H9 (cell line): ENCODE measurements at regions not wholly inside any gene's neighbourhood (a gene's known extent, or its start where the extent isn't known, plus 50 kb on each side); places are given as distances from the start of the nearest gene placed in this dataset.

Experiments
- DNase-seq: peaks from one replicate; pipeline ENCODE4 v3.0.0-alpha.2; 2017
- H2AFZ ChIP-seq: one replicate; pipeline ENCODE4 v1.6.1; 2013; ENCODE audit warnings: mild to moderate bottlenecking, low read length, control low read depth, moderate library complexity
- H2AK5ac ChIP-seq: 2 replicates; pipeline ENCODE4 v1.6.1; 2013; ENCODE audit warnings: low read length, control low read depth, mixed read lengths; ENCODE audit not compliant: insufficient read length
- H2BK120ac ChIP-seq: one replicate; pipeline ENCODE4 v1.6.1; 2013; ENCODE audit warnings: low read depth, mild to moderate bottlenecking, low read length, control low read depth, inconsistent platforms; ENCODE audit not compliant: poor library complexity, severe bottlenecking
- H2BK12ac ChIP-seq: 2 replicates; pipeline ENCODE4 v1.6.1; 2013; ENCODE audit warnings: low read length, control low read depth, mixed read lengths, low read depth; ENCODE audit not compliant: insufficient read length
- H2BK15ac ChIP-seq: 2 replicates; pipeline ENCODE4 v1.6.1; 2013; ENCODE audit warnings: low read depth, low read length, control low read depth
- H2BK20ac ChIP-seq: one replicate; pipeline ENCODE4 v1.6.1; 2013; ENCODE audit warnings: low read depth, mild to moderate bottlenecking, low read length, control low read depth, inconsistent platforms; ENCODE audit not compliant: poor library complexity, severe bottlenecking
- H2BK5ac ChIP-seq: 2 replicates; pipeline ENCODE4 v1.6.1; 2013; ENCODE audit warnings: low read length, control low read depth, mixed read lengths; ENCODE audit not compliant: insufficient read length
- H3K14ac ChIP-seq: 2 replicates; pipeline ENCODE4 v1.6.1; 2013; ENCODE audit warnings: low read length, control low read depth; ENCODE audit not compliant: insufficient read depth
- H3K18ac ChIP-seq: 2 replicates; pipeline ENCODE4 v1.6.1; 2013; ENCODE audit warnings: low read depth, mild to moderate bottlenecking, mixed read lengths, low read length, control low read depth; ENCODE audit not compliant: insufficient read length
- H3K23ac ChIP-seq: 2 replicates; pipeline ENCODE4 v1.6.1; 2013; ENCODE audit warnings: low read length, control low read depth, mixed read lengths, low read depth; ENCODE audit not compliant: insufficient read length
- H3K23me2 ChIP-seq: 2 replicates; pipeline ENCODE4 v1.6.1; 2013; ENCODE audit warnings: low read depth, mild to moderate bottlenecking, mixed read lengths, low read length, control low read depth; ENCODE audit not compliant: insufficient read length, poor library complexity, severe bottlenecking
- H3K27ac ChIP-seq: 2 replicates; pipeline ENCODE4 v1.5.1; 2013; ENCODE audit warnings: low read length, control low read depth, mixed read lengths, low read depth; ENCODE audit not compliant: insufficient read length
- H3K27me3 ChIP-seq: 2 replicates; pipeline ENCODE4 v1.6.1; 2013; ENCODE audit warnings: low read length, control low read depth, inconsistent platforms; ENCODE audit not compliant: insufficient read depth
- H3K4ac ChIP-seq: 2 replicates; pipeline ENCODE4 v1.6.1; 2013; ENCODE audit warnings: low read depth, mild to moderate bottlenecking, control low read depth, inconsistent platforms, low read length, moderate library complexity
- H3K4me1 ChIP-seq: 2 replicates; pipeline ENCODE4 v1.6.1; 2013; ENCODE audit warnings: low read length, control low read depth, inconsistent platforms; ENCODE audit not compliant: insufficient read depth
- H3K4me2 ChIP-seq: 2 replicates; pipeline ENCODE4 v1.6.1; 2013; ENCODE audit warnings: low read length, control low read depth, mixed read lengths; ENCODE audit not compliant: insufficient read length, insufficient read depth
- H3K56ac ChIP-seq: 2 replicates; pipeline ENCODE4 v1.6.1; 2013; ENCODE audit warnings: low read depth, mild to moderate bottlenecking, mixed read lengths, low read length, control low read depth; ENCODE audit not compliant: insufficient read length
- H3K79me1 ChIP-seq: 2 replicates; pipeline ENCODE4 v1.6.1; 2013; ENCODE audit warnings: low read depth, mild to moderate bottlenecking, moderate library complexity, low read length, control low read depth, inconsistent platforms; ENCODE audit not compliant: insufficient read depth, poor library complexity, severe bottlenecking
- H3K79me2 ChIP-seq: 2 replicates; pipeline ENCODE4 v1.6.1; 2013; ENCODE audit warnings: low read length, control low read depth, inconsistent platforms; ENCODE audit not compliant: insufficient read depth
- H3K9ac ChIP-seq: 2 replicates; pipeline ENCODE4 v1.6.1; 2013; ENCODE audit warnings: low read length, control low read depth, mixed read lengths; ENCODE audit not compliant: insufficient read length; ENCODE audit errors: extremely low read depth
- H3K9me3 ChIP-seq: one replicate; pipeline ENCODE4 v1.6.1; 2013; ENCODE audit warnings: low read depth, low read length, inconsistent platforms; ENCODE audit not compliant: control insufficient read depth
- H3T11ph ChIP-seq: one replicate; pipeline ENCODE4 v1.6.1; 2013; ENCODE audit warnings: mild to moderate bottlenecking, low read length, control low read depth, inconsistent platforms
- H4K20me1 ChIP-seq: one replicate; pipeline ENCODE4 v1.6.1; 2013; ENCODE audit not compliant: control insufficient read depth, insufficient read length, insufficient read depth
- H4K5ac ChIP-seq: 2 replicates; pipeline ENCODE4 v1.6.1; 2013; ENCODE audit warnings: low read depth, mild to moderate bottlenecking, mixed read lengths, low read length, control low read depth; ENCODE audit not compliant: insufficient read length
- H4K8ac ChIP-seq: replicated peaks from 2 replicates; pipeline ENCODE4 v1.6.1; 2013; ENCODE audit warnings: low read length, control low read depth, mixed read lengths, low read depth; ENCODE audit not compliant: insufficient read length
- H4K91ac ChIP-seq: 2 replicates; pipeline ENCODE4 v1.6.1; 2013; ENCODE audit warnings: low read depth, mild to moderate bottlenecking, moderate library complexity, mixed read lengths, low read length, control low read depth; ENCODE audit not compliant: insufficient read length
- H3K27ac Mint-ChIP-seq, 3 experiments: 2 replicates in 2 of 3; 3 replicates in 1 of 3; pipeline ENCODE4 v1.8.0; 2020 to 2021; ENCODE audit warnings: mixed read lengths in 3 of 3, mild to moderate bottlenecking in 1 of 3, moderate library complexity in 1 of 3
- H3K27me3 Mint-ChIP-seq: 2 replicates; pipeline ENCODE4 v1.8.0; 2021; ENCODE audit warnings: low read depth, mild to moderate bottlenecking, moderate library complexity, mixed read lengths
- H3K36me3 Mint-ChIP-seq, 3 experiments: 2 replicates in 2 of 3; 3 replicates in 1 of 3; pipeline ENCODE4 v1.8.0; 2020 to 2021; ENCODE audit warnings: low read depth in 3 of 3, mixed read lengths in 3 of 3; ENCODE audit not compliant: insufficient read depth in 1 of 3
- H3K4me1 Mint-ChIP-seq, 2 experiments: 2 replicates each; pipeline ENCODE4 v1.8.0; 2020; ENCODE audit warnings: mixed read lengths in 2 of 2
- H3K4me3 Mint-ChIP-seq, 2 experiments: 2 replicates in 1 of 2; 3 replicates in 1 of 2; pipeline ENCODE4 v1.8.0; 2020 to 2021; ENCODE audit warnings: mild to moderate bottlenecking in 2 of 2, mixed read lengths in 2 of 2, moderate library complexity in 1 of 2
- H3K9me3 Mint-ChIP-seq, 2 experiments: 2 replicates in 1 of 2; 3 replicates in 1 of 2; pipeline ENCODE4 v1.8.0; 2020; ENCODE audit warnings: mild to moderate bottlenecking in 2 of 2, mixed read lengths in 2 of 2, moderate library complexity in 1 of 2
- WGBS: extraction: QIAGEN DNeasy Blood & Tissue Kit; methylation state at CpG from one replicate; pipeline ENCODE4 v1.1.7; 2013; ENCODE audit warnings: missing lambda C conversion rate, low lambda C conversion rate, mixed read lengths; ENCODE audit not compliant: insufficient read length; ENCODE audit errors: extremely low coverage; 5-methylcytosine and 5-hydroxymethylcytosine counted together
- TF ChIP-seq, protein P1 (sequence below): fragments of 200-600 bp; sonication (generic); conservative IDR thresholded peaks from 3 replicates; pipeline ENCODE4 v1.8.0; 2021; ENCODE audit warnings: antibody characterized with exemption, mild to moderate bottlenecking

DNA sequence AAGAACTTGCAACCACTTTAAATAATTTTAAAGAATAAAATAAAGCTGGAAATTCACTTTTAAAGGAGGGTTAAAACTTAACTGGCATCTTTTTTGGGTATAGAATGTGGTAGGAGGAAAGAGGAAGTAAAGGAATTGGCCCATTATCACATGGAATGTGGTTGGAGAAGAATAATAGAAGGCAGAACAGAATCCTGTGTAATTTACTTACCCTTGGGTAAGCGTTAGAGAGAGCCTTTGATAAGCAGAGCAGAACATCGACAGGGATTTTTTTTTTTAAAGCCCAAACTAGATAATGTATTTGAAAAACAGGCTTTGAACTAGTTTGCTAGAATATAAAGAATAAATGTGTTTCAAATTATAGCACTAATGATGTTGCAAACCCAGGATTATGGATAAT, 199.8 kb upstream of the KIAA1217 start:
- TF ChIP-seq, protein P1, sequence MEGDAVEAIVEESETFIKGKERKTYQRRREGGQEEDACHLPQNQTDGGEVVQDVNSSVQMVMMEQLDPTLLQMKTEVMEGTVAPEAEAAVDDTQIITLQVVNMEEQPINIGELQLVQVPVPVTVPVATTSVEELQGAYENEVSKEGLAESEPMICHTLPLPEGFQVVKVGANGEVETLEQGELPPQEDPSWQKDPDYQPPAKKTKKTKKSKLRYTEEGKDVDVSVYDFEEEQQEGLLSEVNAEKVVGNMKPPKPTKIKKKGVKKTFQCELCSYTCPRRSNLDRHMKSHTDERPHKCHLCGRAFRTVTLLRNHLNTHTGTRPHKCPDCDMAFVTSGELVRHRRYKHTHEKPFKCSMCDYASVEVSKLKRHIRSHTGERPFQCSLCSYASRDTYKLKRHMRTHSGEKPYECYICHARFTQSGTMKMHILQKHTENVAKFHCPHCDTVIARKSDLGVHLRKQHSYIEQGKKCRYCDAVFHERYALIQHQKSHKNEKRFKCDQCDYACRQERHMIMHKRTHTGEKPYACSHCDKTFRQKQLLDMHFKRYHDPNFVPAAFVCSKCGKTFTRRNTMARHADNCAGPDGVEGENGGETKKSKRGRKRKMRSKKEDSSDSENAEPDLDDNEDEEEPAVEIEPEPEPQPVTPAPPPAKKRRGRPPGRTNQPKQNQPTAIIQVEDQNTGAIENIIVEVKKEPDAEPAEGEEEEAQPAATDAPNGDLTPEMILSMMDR, result no peak
- no peak overlapping the region for H2AFZ ChIP-seq
- no peak overlapping the region for H3K4me2 ChIP-seq
- Mint-ChIP-seq H3K4me3 (no peak overlapping the region), H3K27me3 (no peaks in the 10 kb centered on the region), H3K4me1 (peaks cover 23 to 26% of the 10 kb centered on the region in 2 experiments), H3K9me3 (no peaks in the 10 kb centered on the region), H3K27ac (no peak overlapping the region), H3K36me3 (no peaks in the 10 kb centered on the region)
- no CpG with 5 or more reads among the region's 2 CpGs for WGBS
- no peak overlapping the region for H2BK20ac ChIP-seq
- H2AK5ac ChIP-seq, result no peak overlapping the region
- no peaks in the 10 kb centered on the region for H4K20me1 ChIP-seq
- no peak overlapping the region for H3T11ph ChIP-seq
- H3K23ac ChIP-seq, result no peak overlapping the region
- H4K5ac ChIP-seq, result no peak overlapping the region
- no peaks in the 10 kb centered on the region for H3K79me2 ChIP-seq
- no peaks in the 10 kb centered on the region for H3K9me3 ChIP-seq
- no peaks in the 10 kb centered on the region for H3K79me1 ChIP-seq
- peaks cover 5% of the 10 kb centered on the region; the same call in 1 of the 2 replicates for H3K4me1 ChIP-seq
- no peak overlapping the region for H4K8ac ChIP-seq
- no peak overlapping the region for H2BK15ac ChIP-seq
- no peak overlapping the region for H3K9ac ChIP-seq
- H2BK5ac ChIP-seq, result no peak overlapping the region
- no peak overlapping the region for H3K27ac ChIP-seq
- no peak overlapping the region for H4K91ac ChIP-seq
- DNase-seq, result no peak
- H3K18ac ChIP-seq, result no peak overlapping the region
- no peak overlapping the region for H2BK12ac ChIP-seq
- no peaks in the 10 kb centered on the region for H3K27me3 ChIP-seq
- no peak overlapping the region for H3K14ac ChIP-seq
- no peaks in the 10 kb centered on the region for H3K23me2 ChIP-seq
- H3K4ac ChIP-seq, result no peak overlapping the region
- H3K56ac ChIP-seq, result no peak overlapping the region
- H2BK120ac ChIP-seq, result no peak overlapping the region
